Activated CD8-positive, alpha-beta memory T cell treated with anti-CD3 and anti-CD28 coated beads, Interleukin-2, amount 50 U/mL, for 24 hours (primary cell): ENCODE measurements at regions not wholly inside any gene's neighbourhood (a gene's known extent, or its start where the extent isn't known, plus 50 kb on each side); places are given as distances from the start of the nearest gene placed in this dataset.
"Not testable (repeated sequence)": the region's sequence is repeated elsewhere in the genome, so short reads cannot be mapped to it uniquely, and the experiment has no call there.

Experiments used
- DNase-seq: peaks from one replicate; pipeline ENCODE4 v3.0.0-alpha.2; 2020; ENCODE audit errors: extremely low read depth

DNA sequence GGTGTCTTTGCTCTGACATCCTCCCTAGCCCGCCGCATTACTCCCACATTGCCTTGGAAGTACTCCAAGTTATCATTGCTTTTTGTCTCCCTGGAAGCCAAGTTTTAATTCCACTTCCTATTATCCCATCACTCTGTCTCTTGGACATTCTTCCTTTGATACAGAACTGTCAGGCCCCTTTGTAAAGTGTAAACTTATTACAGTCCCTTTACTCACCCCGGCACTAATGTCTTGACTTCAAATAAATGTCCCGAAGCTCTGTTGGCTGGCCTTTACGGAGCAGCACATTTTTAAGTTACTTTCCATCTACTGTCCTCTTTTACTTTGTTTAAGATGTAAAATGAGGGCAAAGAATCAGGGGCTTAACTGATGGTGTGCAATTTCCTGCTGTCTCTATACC, 223.5 kb upstream of the IGFBP7 start:
- DNase-seq, result no peak

DNA sequence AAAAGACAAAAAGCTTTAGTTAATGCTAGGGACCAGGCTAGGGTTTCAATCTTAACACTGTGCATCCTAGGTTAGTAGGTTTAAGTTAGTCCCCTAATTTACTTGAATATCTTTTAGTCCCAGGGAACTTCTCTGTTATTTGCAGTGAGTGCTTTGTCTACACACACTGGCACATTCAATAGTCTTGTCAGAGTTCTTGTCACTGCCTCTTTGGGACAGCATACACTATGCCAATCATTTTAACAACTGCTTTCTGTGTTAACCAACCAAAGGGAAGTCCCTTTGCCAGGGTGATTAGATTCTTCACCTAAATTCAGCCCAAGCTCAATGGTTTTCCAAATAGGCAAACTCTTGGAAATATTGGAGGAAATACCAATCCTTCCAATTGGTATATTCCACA, 221.8 kb upstream of the IGFBP7 start:
- no peak for DNase-seq

- no peak for DNase-seq
Observed at GRCh38 chr4:57329279-57329678, 219.1 kb upstream of the IGFBP7 start.

- no peak for DNase-seq
Observed at GRCh38 chr4:57324673-57325307, 214.6 kb upstream of the IGFBP7 start.

DNA sequence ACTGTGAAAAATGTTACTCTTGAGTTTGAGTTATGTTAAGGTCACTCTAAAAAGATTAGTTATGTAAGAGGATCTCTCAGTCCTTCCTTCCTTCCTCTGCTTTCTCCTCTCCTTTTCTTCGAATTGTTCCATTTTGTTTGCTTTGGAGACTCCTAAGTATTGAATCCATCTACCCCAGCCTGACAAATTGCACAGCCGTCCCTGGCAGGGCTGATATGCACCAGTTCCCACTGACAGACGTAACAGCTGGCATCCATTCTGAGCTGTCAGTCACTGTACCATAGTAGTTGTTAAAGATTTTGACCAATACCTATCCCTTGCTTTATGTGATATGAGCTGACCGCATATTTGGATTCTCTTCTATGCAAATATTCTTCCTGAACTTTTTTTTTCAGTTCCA, 210.7 kb upstream of the IGFBP7 start:
- no peak for DNase-seq

DNA sequence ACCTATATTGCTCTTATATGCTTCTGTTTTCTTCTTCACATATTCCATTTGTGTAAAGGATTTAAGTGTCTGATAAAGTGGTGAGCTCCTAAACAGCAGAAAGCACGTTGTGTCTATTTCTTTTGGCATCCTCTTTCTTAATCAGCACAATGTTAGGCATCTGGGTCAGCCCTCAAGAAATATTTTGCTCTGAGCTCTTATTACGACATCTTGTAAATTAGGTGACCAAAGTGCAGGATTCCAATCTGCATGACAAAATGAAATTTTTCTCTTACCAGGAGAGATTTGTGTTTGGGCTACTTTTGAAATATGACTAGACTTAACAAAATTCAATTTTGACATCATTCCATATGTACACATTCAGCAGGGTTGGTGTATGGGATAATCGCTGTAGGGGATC, 210.0 kb upstream of the IGFBP7 start:
- DNase-seq, result no peak

- DNase-seq, result no peak
Observed at GRCh38 chr4:57318703-57319102, 208.5 kb upstream of the IGFBP7 start.

DNA sequence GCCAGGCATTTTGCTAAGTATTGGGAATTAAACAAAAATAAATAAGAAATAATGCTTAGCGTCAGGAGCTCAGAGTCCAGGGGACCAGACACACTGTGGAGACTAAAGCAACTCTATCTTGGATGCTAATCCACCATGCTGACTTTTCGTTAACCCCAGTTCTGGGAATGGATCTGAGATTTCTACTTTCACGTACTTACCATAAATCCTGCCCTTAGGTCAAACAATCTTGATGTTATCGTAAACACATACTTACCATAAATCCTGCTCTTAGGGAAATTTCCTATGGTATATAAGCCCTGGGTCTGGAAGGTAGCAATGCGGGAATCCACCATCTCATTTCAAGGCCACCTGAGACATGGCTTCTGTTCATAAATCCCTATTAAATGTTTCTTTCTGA, 204.5 kb upstream of the IGFBP7 start:
- no peak for DNase-seq

- DNase-seq, result no peak
Observed at GRCh38 chr4:57312296-57312695, 202.1 kb upstream of the IGFBP7 start.

GRCh38 chr4:57309658-57310057, 199.5 kb upstream of the IGFBP7 start:
- DNase-seq, result no peak

DNA sequence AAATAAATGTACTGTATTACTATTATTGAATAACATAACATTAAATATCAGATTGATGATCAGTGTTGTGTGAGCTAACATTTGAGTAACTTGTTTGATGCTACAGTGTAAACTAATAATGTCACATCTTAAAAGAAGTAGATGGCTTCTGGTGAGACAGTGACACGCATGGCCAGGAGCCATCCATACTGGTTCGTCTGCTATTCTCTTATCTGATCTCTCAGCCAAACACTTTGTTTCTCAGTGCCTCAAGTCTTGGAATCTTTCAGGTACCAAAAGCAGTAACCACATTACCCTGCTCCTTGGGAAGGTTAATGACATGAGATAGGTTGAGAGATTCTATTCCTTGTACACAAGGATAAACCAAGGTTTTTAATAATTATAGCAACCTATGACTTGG, 198.1 kb upstream of the IGFBP7 start:
- DNase-seq, result no peak

GRCh38 chr4:57305836-57306235, 195.7 kb upstream of the IGFBP7 start:
- no peak for DNase-seq

DNA sequence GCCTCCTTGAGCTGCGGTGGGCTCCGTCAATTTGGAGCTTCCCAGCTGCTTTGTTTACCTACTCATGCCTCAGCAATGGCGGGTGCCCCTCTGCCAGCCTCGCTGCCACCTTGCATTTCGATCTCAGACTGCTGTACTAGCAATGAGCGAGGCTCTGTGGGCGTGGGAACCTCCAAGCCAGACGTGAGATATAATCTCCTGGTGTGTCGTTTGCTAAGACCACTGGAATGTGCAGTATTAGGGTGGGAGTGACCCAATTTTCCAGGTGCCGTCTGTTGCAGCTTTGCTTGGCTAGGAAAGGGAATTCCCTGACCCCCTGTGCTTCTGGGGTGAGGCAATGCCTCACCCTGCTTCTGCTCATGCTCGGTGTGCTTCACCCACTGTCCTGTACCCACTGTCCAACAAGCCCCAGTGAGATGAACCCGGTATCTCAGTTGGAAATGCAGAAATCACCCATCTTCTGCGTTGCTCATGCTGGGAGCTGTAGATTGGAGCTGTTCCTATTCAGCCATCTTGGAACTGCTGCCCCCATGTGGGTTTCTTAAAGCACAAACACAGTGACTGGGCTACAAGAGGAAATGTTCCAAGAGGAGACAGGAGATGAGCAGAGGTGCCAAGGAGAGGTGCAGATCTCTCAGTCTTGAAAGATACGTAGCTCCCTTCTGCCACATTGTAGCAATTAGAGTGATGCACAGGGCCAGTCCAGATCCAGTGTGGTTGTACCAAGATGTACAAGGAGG, 193.0 kb upstream of the IGFBP7 start:
- no peak for DNase-seq

GRCh38 chr4:57300300-57300699, 190.1 kb upstream of the IGFBP7 start:
- not testable (repeated sequence) for DNase-seq

DNA sequence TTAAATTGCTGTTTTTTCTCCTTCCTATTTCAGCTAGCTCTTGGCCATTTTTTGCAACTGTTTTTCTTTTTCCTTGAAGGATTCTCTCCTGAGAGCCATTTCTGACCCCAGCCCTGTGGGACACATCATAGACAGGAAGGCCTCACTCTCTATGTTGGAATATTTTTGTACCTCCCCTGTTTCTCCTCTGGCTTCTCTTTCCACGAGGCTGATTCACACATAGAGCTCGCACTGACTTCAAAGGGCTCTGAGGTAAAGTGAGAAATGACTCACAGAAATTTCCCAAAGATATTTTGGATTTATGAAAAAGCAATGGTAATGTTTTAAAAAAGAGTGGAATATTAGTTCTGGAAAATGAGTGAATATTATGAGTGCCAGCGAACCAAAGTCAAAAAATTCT, 181.7 kb upstream of the IGFBP7 start:
- DNase-seq, result no peak

DNA sequence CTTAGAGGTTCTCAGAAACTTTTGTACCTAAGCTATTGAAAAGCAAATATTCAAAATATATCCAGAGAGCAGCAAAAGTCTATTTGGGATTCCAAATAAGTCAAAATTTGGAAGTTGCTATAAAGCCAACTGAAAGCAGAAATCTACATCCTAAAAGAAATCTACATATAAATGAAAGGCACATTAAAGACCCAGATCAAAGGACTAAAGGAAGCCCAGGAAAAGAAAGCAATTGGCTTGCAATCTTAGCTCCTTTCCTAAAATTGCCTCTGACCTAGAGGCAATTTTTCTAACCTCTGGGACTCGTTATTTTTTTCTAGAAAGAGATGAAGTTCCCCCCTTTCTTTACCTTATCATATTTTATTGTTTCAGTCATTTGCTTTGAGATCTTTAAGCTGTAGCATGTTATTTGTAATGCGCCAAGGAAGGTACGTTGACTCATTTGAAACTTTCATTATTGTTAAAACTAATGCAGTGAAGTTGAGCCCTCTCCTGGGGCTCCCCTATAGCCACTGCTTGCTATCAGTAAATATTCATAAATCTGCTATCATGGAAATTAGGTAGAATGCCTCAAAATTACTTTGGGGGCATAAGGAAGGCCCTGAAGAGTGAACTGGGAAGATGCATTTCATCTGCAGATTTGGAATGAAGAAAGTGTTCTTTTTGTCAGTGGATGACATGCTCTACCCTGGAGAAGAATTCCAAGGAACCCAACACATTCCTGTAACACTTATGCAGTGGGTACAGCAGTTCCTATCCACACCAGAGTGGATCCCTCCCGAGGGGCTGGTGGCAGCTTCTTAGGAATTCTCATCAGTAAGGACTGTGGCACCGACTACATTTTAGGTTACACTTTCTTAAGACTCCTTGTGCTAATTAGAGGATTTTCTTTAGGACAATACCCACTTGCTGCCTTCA, 177.8 kb upstream of the IGFBP7 start:
- DNase-seq, result no peak

- no peak for DNase-seq
Observed at GRCh38 chr4:57282933-57283310, 172.7 kb upstream of the IGFBP7 start.

DNA sequence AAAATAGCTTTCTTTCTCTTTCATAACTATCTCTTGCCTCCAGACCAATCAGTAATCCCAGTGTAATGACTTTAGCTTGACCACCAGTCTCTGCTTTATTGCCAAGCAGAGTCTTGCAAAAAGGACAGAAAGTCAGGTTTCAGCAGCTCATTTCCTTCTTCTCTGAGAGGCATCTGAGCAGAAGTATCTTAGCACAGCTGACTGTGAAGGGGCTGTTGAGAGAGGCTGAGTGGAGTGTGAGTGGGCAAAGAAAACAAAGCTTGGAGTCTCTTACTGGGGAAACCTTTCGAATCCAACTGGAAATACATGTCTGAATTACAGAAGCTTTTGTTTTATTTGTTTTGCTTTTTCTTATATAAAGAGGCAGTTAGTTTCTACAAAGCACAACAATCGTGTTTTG, 170.3 kb upstream of the IGFBP7 start:
- DNase-seq, result no peak

- no peak for DNase-seq
Observed at GRCh38 chr4:57278780-57279179, 168.6 kb upstream of the IGFBP7 start.

GRCh38 chr4:57274082-57274481, 163.9 kb upstream of the IGFBP7 start:
- no peak for DNase-seq

DNA sequence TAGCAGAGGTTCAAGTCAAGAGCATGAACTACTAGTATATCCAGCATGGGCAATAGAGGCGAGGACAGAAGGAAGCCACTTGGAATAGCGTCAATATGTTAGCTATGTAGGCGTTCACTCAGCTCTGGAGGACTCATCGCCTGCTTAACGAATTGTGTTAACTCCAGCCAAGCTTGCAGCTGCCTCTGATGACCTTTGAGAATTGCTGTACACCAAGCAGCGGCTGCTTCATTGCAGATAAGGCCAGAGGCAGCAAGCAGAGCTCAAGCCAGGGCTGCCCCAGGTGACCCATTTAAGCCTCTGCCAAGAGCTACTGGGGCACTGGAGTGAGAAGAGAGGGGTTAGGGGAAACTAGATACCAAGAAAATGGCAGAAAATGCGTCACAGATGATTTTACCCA, 160.2 kb upstream of the IGFBP7 start:
- DNase-seq, result no peak

DNA sequence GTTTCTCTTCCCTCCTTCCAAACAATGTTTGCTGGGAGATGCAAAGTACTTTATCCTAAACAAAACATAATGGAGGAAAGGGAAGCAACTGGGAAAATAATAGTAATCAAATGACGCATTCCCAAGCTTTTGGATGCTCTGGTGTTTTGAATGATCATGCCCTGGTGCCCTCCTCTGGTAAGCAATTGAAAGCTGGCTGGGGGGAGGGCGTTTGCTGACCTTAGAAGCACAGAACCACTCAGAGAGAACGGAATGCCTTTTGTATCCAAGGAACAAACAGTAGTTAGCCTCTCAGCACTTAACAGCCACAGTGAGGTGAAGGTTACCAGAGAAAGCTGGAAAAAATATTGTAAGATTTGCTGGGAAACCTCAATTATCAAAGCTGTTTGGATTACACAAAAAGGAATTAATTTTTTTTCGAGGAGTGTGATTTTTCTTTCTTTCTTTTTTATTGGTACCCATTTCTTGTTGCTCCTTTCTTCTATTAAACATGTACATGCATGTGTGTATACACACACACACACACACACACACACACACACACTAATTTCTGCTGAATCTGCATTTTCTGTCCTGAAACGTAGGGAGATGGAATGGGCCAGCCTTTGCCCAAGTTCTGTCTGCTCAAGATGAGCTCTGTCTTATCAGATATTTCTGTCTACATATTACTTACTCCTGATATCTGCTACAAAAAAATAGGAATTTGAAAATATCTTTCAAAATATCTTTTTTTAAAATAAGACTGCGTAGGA, 155.8 kb upstream of the IGFBP7 start:
- no peak for DNase-seq
